ENCODE measurements at regions not wholly inside any gene's neighbourhood (a gene's known extent, or its start where the extent isn't known, plus 50 kb on each side); places are given as distances from the start of the nearest gene placed in this dataset.

DNA sequence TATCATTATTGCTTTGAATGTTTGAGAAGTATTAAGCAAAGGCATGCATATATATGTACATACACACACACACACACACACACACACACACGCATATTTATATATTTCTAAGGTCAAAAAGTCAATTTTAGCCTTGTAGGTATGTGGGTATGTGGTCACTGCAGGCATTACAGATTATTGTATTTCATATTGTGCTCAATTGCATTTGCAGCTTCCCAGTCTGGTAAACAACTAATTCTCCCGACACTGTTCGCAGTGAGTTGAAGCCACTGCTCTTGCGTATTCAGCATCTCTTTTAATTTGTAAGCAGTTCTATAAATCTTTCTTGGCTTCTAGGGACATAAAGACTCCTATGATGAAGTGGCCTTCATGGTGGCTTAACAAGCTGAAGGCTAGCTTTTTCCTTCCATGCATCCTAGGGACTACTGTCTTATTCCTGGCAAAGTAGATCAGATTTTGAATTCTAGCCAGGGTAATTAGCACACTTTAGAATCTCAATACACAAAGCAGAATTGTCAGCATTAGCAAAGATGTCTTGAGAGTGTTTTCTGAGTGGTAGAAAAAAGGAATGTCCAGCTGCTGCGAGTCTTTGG lies 368.6 kb upstream of the NEGR1 start:
- Histone ChIP-seq H3K9ac (ENCODE audit: insufficient read length) (no peak overlapping the region), H3K4me3 (no peak overlapping the region), H3K27ac (no peak overlapping the region), H3K36me3 (ENCODE audit: insufficient read depth, low read length) (no peaks in the 10 kb centered on the region), H3K9me3 (ENCODE audit: low read depth, low read length) (no peaks in the 10 kb centered on the region)
- no peak for DNase-seq (ENCODE audit: low read depth, low spot score)
- no peak for TF ChIP-seq FOXP2 (optimal IDR thresholded peaks at IDR 0.05; ENCODE audit: control extremely low read depth, extremely low read length, insufficient read depth)
- no peak for TF ChIP-seq POLR2AphosphoS5 (IDR thresholded peaks at IDR 0.05; ENCODE audit: borderline replicate concordance, low read depth, low read length)
- TF ChIP-seq EZH2 (IDR thresholded peaks at IDR 0.05), result no peak

DNA sequence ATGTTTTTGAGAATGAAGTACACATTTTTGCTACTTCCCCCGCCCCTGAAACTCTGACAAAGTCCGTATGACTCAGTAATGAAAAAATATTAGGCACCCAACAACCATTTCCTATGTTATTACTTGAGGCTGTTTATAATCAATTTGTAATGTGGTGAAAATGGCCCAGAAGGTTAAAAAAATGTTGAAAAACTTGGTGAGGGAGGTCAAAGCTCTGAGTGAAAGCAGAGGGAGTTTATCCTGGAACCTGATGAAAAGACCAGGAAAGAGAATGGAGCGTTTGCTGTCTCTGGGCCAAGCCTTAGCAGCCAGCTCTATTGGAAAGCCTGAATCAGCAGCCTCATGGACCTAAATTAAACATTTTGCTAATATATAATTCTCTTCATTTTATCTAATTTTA lies 367.7 kb upstream of the NEGR1 start:
- DNase-seq (ENCODE audit: low read depth, low spot score), result no peak
- Histone ChIP-seq H3K4me3 (no peak overlapping the region), H3K27ac (no peak overlapping the region)

DNA sequence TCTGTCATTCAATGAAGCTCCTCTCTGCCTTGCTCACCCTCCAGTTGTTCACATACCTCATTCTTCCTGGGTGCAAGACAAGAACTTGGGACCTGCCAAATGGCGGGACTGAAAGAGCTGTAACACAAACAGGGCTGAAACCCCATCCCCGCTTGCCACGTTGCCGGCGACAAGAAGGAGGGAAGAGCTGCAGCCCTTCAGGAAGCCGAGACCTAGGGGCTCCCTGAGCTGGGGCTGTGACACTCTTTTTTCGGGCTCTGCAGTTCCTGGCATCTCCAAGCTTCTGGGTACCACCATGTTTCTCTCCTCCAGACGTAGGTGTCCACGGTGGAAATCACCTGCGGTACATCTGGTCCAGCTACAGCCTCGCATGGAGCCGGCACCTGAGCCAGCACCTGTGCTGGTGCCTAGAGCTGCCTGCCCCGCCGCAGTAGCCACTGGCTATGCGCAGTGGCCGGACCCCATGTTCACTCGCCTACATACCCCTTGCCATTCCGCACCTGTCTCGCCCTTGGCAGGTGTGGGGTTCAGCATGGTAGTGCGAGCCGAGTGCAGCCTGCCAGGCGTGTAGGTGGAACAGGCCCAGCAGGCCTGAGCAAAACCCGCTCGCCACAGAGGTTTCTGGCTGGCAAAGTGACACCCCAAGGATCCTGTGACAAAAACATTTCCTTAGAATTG lies 367.0 kb upstream of the NEGR1 start:
- Histone ChIP-seq H3K9me3 (ENCODE audit: low read depth, low read length) (no peaks in the 10 kb centered on the region), H3K36me3 (ENCODE audit: insufficient read depth, low read length) (no peaks in the 10 kb centered on the region), H3K27ac (no peak overlapping the region), H3K4me3 (no peak overlapping the region), H3K9ac (ENCODE audit: insufficient read length) (no peak overlapping the region)
- no peak for TF ChIP-seq EZH2 (IDR thresholded peaks at IDR 0.05)
- TF ChIP-seq FOXP2 (optimal IDR thresholded peaks at IDR 0.05; ENCODE audit: control extremely low read depth, extremely low read length, insufficient read depth), result no peak
- no peak for TF ChIP-seq POLR2AphosphoS5 (IDR thresholded peaks at IDR 0.05; ENCODE audit: borderline replicate concordance, low read depth, low read length)
- DNase-seq (ENCODE audit: low read depth, low spot score), result no peak

More for the DNA sequence above, 367.7 kb upstream of the NEGR1 start:
- H3K36me3 ChIP-seq (ENCODE audit: insufficient read depth, low read length), result no peaks in the 10 kb centered on the region
- H3K9me3 ChIP-seq (ENCODE audit: low read depth, low read length), result no peaks in the 10 kb centered on the region
- H3K9ac ChIP-seq (ENCODE audit: insufficient read length), result no peak overlapping the region
- TF ChIP-seq POLR2AphosphoS5 (IDR thresholded peaks at IDR 0.05; ENCODE audit: borderline replicate concordance, low read depth, low read length) (no peak), EZH2 (IDR thresholded peaks at IDR 0.05) (no peak), FOXP2 (optimal IDR thresholded peaks at IDR 0.05; ENCODE audit: control extremely low read depth, extremely low read length, insufficient read depth) (no peak)

DNA sequence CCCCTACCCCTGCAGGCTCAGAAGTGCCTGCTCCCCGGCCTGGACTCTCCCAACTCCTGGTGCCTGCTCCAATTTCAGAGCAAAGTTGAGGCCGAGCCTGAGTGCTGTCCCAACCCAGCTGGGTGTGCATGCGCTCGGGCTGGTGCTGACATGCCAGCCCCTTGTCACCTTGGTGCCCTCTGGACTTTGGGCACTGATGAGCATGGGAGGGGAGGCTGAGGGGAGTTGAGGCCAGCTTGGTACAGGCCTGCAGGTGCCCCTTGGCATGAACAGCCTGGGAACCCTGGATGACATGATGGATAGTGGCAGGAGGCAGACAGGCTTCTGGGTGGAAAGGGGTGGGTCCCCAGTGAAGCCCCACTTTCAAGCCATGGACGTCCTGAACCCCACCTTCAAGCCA lies 366.1 kb upstream of the NEGR1 start:
- Histone ChIP-seq H3K9me3 (ENCODE audit: low read depth, low read length) (no peaks in the 10 kb centered on the region; the same call in 1 of the 2 replicates), H3K9ac (ENCODE audit: insufficient read length) (no peak overlapping the region), H3K4me3 (no peak overlapping the region), H3K27ac (no peak overlapping the region), H3K36me3 (ENCODE audit: insufficient read depth, low read length) (no peaks in the 10 kb centered on the region)
- TF ChIP-seq POLR2AphosphoS5 (IDR thresholded peaks at IDR 0.05; ENCODE audit: borderline replicate concordance, low read depth, low read length) (no peak), EZH2 (IDR thresholded peaks at IDR 0.05) (no peak), FOXP2 (optimal IDR thresholded peaks at IDR 0.05; ENCODE audit: control extremely low read depth, extremely low read length, insufficient read depth) (no peak)
- no peak for DNase-seq (ENCODE audit: low read depth, low spot score)

DNA sequence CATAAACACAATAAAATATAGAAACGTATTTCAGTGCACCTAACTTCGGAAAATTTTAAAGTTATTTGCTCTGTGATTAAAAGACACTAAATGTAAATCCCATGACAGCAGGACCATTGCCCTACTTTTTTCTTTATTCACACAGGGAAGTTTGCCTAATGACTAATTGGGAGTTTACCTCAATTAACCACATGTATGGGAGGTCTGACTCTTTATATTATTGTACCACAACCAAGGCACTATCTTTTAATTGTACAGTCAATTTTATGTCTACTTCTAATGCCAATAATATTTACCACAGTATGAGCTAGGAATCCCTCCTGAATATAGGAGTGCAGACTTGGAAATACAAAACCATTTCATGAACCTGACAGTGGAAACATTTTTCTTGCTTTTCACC lies 360.8 kb upstream of the NEGR1 start:
- Histone ChIP-seq H3K27ac (no peak overlapping the region), H3K9me3 (ENCODE audit: low read depth, low read length) (no peaks in the 10 kb centered on the region; the same call in 1 of the 2 replicates), H3K4me3 (no peak overlapping the region), H3K9ac (ENCODE audit: insufficient read length) (no peak overlapping the region), H3K36me3 (ENCODE audit: insufficient read depth, low read length) (no peaks in the 10 kb centered on the region)
- TF ChIP-seq EZH2 (IDR thresholded peaks at IDR 0.05) (no peak), POLR2AphosphoS5 (IDR thresholded peaks at IDR 0.05; ENCODE audit: borderline replicate concordance, low read depth, low read length) (no peak), FOXP2 (optimal IDR thresholded peaks at IDR 0.05; ENCODE audit: control extremely low read depth, extremely low read length, insufficient read depth) (no peak)
- DNase-seq (ENCODE audit: low read depth, low spot score), result no peak

DNA sequence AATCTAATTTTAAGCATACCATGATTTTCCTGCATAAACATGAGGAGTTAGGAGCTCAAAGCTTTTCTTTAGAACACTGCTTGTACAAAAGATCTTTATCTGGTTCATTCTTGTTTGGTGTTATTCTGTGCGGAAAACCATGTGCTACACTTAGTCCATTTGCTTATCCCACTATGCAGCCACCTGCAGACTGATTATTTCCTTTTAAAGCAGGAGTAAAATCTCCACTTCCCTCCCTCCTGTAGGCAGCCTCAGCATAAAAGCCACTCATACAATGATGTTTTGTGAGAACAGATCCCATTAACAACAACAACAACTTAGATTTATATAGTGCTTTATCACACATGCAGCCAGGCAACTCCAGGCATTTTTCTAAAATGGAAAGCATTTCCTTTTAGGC lies 355.3 kb upstream of the NEGR1 start:
- no peak overlapping the region for H3K9ac ChIP-seq (ENCODE audit: insufficient read length)
- no peak overlapping the region for H3K27ac ChIP-seq
- H3K9me3 ChIP-seq (ENCODE audit: low read depth, low read length), result no peaks in the 10 kb centered on the region
- H3K36me3 ChIP-seq (ENCODE audit: insufficient read depth, low read length), result no peaks in the 10 kb centered on the region
- DNase-seq (ENCODE audit: low read depth, low spot score), result no peak
- H3K4me3 ChIP-seq, result no peak overlapping the region
- TF ChIP-seq POLR2AphosphoS5 (IDR thresholded peaks at IDR 0.05; ENCODE audit: borderline replicate concordance, low read depth, low read length), result no peak
- TF ChIP-seq FOXP2 (optimal IDR thresholded peaks at IDR 0.05; ENCODE audit: control extremely low read depth, extremely low read length, insufficient read depth), result no peak
- no peak for TF ChIP-seq EZH2 (IDR thresholded peaks at IDR 0.05)

DNA sequence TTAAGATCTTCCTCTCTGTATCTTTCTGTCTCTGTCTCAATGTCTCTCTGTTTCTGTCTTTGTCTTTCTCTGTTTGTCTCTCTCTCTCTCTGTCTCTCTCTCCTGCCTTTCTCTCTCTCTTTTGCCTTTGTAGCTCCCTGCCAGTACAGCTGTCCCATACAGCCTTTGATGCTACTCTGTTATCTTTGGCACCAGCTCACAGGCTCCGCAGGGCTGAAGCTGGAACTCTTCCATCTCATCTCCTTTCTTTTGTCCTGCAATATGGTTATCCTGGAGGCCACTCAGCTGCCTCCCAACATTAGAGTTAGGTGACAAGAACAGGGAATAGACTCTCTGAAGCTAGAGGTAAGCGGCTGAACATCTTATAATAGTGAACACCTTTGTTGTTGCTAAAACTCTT lies 354.3 kb upstream of the NEGR1 start:
- Histone ChIP-seq H3K4me3 (no peak overlapping the region), H3K27ac (no peak overlapping the region), H3K9me3 (ENCODE audit: low read depth, low read length) (no peaks in the 10 kb centered on the region), H3K36me3 (ENCODE audit: insufficient read depth, low read length) (no peaks in the 10 kb centered on the region), H3K9ac (ENCODE audit: insufficient read length) (no peak overlapping the region)
- TF ChIP-seq EZH2 (IDR thresholded peaks at IDR 0.05), result no peak
- no peak for TF ChIP-seq POLR2AphosphoS5 (IDR thresholded peaks at IDR 0.05; ENCODE audit: borderline replicate concordance, low read depth, low read length)
- no peak for TF ChIP-seq FOXP2 (optimal IDR thresholded peaks at IDR 0.05; ENCODE audit: control extremely low read depth, extremely low read length, insufficient read depth)
- no peak for DNase-seq (ENCODE audit: low read depth, low spot score)

DNA sequence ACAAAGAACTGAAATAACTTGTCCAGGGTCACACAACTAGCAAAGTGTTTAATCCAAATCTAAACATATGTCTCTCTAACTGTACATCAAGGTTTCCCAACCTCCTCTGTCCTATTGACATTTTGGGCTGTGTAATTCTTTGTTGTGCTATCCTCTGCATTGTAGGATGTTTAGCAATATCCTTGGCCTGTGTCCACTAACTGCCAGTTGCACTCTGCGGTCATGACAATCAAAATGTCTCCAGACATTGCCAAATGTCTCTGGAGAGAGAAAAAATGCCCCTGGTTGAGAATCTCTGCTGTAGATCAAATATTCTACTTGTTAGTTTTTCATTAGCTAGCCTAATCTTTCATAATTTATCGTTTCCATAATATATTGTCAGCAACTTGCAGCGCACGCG lies 353.4 kb upstream of the NEGR1 start:
- Histone ChIP-seq H3K4me3 (no peak overlapping the region), H3K36me3 (ENCODE audit: insufficient read depth, low read length) (no peaks in the 10 kb centered on the region), H3K9ac (ENCODE audit: insufficient read length) (no peak overlapping the region), H3K27ac (no peak overlapping the region), H3K9me3 (ENCODE audit: low read depth, low read length) (no peaks in the 10 kb centered on the region)
- TF ChIP-seq EZH2 (IDR thresholded peaks at IDR 0.05) (no peak), POLR2AphosphoS5 (IDR thresholded peaks at IDR 0.05; ENCODE audit: borderline replicate concordance, low read depth, low read length) (no peak), FOXP2 (optimal IDR thresholded peaks at IDR 0.05; ENCODE audit: control extremely low read depth, extremely low read length, insufficient read depth) (no peak)
- no peak for DNase-seq (ENCODE audit: low read depth, low spot score)
